ENCODE measurements at regions not wholly inside any gene's neighbourhood (a gene's known extent, or its start where the extent isn't known, plus 50 kb on each side); places are given as distances from the start of the nearest gene placed in this dataset.
"Not testable (repeated sequence)": the region's sequence is repeated elsewhere in the genome, so short reads cannot be mapped to it uniquely, and the experiment has no call there.

DNA sequence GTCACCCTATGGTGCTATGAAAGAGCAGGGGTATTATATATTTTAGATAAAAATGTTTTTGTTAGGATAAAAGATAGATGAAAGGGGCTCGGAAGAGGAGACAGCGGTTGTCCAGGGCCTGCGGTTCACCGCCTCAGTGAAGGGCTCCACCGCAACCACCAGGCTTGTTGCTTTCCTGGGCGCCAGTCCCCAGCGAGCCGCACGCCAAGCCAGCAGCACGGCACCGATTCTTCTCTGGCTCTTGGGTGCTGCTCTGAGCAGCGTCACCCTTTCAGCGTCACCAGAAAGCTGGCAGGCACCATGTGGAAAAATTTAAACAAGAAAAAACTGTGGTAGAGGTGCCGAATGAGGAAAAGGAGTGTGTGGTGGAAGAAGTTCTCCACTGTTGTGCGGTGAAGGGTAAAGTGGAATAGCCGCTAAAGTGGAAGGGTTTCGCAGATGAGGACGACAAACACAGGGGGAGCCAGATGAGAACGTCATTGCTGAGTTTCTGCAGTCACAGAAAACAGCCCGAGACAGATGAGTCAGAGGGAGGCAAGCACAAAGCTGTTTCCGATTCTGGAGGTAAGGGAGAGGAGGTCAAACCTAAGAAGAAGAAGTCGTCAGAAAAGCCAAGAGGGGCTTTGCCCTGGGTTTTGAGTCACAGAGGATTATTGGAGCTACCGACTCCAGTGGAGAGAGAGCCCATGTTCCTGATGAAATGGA, 569.2 kb downstream of the ZBBX start:
- no peak for DNase-seq

DNA sequence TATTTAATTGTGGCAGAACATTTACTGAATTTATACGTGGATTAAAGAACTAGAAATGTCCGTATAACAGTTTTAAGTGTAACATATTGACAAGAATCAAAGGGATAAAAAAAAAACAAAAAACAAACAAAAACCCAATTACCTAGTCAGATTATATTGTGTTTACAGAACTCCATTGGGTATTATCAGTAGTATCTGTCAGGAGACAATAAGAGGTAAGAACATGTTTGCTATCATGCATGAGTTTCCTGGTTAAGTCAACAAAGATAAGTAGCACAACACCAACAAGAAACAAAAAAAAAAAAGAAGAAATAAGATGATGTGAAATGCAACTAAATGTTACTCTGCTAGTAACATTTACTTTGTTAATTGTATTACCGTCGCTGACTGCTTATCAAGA, 570.6 kb downstream of the ZBBX start:
- no peak for DNase-seq

DNA sequence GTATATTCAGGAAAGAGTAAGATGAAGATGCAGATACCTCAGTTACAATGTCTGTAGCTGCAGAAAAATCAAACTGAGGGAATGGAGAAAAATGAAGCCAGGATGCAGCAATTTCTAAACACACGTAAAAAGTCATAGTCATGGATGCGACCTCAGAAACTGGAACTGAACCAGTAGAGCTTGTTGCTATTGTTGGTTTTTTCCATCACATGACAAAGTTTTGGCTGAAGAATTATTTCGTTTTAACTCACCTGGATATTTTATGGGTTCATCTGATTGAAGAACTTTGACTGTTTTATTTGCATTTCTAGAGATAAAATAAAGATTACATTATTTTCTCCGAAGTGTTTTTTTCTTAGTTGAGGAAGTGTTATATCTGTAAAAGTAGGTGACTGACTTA, 591.2 kb downstream of the ZBBX start:
- DNase-seq, result no peak

DNA sequence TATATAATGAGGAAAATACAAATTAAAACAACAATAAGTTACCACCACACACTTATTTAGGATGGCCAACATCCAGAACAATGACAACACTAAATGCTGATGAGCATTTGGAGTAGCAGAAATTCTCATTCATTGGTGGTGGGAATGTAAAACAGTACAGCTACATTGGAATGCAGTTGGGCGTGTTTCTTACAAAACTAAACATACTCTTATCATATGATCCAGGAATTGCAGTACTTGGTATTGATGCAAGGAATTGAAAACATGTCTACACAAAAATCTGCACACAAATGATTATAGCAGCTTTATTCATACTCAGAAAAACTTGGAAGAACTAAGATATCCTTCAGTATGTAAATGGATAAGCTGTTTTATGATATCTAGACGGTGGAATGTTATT, 594.2 kb downstream of the ZBBX start:
- no peak for DNase-seq

DNA sequence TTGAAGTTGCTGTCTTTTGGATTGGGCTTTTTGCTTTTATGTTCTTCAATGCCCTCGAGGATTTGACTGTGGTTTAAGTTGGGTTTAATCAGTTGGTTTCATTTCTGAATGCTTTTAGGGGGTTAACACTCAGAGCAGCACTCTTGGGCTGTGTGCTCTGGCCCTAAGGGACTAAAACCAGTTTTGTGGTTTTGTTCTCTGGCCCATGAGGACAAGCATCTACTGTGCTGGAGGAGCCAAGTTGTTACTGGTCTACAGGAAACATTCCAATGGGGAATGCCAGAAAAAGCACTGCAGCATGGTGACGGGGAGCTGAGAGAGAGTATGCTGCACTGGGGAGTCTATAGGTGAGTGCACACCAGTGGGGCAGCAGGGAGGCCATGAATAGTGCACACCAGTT, 596.9 kb downstream of the ZBBX start:
- no peak for DNase-seq

DNA sequence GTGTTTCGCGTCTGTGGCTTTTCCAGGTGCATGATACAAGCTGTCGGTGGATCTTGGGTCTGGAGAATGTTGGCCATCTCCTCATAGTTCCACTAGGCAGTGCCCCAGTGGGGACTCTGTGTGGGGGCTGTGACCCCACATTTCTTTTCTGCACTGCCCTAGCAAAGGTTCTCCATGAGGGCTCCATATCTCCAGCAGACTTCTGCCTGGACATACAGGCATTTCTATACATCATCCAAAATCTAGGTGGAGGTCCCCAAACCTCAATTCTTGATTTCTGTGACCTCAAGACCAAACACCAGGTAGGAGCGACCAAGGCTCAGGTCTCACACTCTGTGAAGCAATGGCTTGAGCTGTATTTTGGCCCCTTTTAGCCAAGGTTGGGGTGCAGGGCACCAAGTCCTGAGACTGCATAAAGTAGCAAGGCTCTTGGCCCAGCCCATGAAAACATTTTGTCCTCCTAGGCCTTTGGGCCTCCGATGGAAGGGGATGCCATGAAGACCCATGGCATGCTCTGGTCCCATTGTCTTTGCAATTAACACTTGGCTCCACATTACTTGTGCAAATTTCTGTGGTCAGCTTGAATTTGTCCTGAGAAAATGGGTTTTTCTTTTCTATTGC, 615.3 kb downstream of the ZBBX start:
- no peak for DNase-seq

DNA sequence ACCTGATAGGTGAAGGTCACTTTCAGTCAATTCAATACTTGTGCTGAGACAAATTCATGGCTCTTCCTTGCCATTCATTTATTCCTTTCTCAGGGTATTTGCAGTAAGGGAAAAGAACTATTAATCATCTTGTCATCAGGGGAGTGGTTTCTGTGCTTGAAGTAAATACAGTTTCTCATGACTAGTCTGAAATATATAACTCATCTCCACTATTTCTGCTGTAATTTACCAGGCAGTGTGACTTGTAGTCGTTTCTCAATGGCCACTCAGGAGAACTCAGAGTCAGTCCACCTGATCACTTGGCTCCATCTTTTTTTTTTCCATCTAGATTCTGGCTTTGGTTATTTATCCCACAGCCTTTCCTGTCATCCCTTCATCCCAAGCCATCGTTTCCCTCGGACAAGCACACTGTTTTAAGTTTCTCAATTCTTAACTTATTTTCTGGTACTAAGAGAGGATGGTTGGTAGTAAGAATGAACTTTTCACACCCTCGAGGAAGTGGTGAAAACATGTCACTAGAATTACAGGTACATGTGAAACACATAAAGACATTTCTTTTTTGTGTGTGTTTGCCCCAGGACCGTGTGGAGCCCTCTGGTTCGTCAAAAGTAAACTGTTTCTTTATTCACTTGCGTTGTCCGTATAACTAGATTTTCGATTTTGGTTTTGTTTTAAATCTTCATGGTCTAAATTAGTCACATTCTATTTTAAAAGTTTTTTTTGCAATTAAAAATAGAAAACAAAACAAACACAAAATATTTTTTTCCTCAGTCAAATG, 620.2 kb downstream of the ZBBX start:
- DNase-seq, result no peak

DNA sequence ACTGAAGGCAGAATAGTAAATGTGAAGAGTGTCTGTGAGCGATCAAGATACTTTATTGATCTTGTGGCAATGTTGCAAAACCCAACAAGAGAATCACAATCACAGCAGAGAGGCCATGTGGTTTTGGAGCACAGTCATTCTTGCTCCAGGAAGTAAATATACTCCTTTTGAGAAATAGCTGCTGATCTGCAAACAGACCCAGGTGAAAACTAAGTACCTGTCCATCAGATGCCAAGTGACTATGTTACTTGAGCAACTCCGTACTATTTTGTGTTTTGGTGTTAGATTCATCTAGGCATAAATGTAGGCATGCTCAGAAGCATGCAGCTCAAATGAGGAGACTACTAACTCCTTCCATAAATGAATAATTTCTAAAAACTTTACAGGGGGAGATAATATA, 627.9 kb downstream of the ZBBX start:
- no peak for DNase-seq

DNA sequence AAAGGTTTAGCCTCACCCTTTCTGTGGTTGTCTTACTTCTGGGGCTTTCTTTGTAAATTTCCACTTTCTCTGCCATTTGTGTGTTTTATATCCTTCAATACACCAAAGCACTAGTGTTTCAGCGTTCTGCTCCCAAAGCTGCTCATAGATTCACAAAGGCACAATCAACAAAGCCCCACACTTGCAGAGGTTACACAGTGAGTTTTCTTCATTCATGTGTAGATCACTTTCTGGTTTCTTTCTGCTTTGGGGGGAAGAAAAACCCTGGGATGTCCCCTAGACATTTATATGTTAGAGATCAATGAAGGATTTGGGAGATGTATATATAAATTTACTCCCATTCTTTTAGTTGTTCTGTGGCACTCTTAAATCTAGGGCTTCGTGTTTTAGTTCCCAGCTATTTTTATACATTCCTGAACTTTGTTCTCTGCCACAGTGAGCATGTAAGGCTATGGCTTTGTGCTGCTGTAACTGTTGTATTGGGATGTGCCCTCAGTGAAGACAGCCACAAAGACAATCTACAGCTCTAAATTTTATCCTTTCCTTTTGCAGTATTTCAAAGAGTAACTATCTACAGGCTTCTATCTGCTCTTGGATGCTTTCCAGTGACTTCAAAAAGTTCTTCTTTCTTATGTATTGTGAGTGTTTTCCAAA, 636.5 kb downstream of the ZBBX start:
- DNase-seq, result no peak

DNA sequence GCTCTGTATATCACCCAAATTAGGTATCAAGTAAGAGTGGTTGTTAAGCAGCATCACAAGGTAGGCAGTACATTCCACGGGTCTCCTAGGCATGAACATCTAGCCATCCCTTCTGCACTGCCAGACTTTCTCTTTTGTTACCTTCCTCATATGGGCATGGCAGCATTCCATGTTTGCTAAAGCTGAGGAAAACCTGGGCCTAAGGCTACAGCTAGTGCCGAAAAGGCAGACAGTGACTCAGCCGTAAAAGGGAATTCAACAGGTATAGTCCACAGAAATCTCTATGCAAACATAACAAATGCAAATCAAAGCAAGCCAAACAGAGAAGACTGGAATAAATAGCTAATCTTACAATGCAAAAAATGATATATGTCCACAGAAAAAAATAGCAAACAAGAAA, 645.4 kb downstream of the ZBBX start:
- DNase-seq, result no peak

DNA sequence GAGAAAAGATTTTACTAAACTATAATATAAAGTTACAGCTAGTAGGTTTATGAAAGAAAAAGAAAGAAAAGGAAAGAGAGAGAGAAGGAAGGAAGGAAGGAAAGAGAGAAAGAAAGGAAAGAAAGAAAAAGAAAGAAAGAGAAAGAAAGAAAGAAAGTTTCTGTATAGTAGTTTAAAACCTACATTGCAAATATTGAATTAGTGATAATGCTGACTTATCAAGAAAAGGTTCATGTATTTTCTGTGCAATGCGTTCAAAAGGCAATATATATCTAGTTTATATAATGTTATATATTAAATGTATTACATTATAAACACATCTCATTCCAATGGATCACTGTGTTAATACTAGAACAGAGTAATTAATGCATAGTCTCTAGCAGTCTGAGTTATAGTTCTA, 648.4 kb downstream of the ZBBX start:
- no peak for DNase-seq

DNA sequence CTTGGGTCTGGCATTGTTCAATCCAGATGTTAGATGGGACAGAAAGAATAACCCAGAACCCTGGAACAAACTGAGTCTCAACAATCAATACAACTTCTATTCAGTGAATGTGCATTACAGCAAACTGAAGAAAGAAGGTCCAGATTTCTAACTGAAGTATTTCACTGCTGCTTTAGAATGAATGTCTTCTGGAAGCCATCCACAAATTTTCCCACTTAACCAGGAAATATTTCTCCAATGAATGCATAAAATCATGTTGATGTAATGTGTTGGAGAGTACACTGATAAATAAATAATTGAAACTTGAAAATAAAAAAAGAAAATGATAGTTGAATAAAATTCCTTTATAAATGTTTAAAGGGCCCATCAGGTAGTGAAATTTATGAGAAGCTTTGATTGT, 658.6 kb downstream of the ZBBX start:
- no peak for DNase-seq

DNA sequence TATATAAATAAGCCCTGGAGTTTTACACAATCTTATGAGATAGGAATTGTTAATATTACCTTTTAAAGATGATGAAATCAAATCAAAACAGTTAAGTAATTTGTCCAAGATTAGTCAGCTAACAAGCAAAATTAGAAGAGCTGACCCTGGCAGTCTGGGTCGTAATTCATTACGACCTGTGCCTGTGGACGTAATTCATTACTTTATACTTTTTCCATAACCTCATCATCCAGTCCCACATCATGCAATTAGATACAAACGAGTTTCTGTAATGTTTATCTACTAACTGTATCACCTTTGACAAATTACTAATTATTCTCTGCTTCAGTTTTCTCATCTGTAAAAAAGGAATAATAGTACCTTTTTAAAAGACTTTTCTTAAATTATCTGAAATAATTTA, 665.9 kb downstream of the ZBBX start:
- DNase-seq, result no peak

DNA sequence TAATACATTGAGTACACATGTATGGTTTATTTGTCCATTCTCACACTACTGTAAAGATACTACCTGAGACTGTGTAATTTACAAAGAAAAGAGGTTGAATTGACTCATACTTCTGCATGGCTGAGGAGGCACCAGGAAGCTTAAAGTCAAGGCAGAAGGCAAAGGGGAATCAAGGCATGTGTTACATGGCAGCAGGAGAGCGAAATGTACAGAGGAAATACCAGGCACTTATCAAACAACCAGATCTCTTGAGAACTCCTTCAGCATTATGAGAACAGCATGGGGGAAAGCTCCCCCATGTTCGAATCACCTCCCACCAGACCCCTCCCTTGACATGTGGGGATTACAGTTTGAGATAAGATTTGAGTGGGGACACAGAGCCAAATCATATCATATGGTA, 666.3 kb downstream of the ZBBX start:
- DNase-seq, result no peak

DNA sequence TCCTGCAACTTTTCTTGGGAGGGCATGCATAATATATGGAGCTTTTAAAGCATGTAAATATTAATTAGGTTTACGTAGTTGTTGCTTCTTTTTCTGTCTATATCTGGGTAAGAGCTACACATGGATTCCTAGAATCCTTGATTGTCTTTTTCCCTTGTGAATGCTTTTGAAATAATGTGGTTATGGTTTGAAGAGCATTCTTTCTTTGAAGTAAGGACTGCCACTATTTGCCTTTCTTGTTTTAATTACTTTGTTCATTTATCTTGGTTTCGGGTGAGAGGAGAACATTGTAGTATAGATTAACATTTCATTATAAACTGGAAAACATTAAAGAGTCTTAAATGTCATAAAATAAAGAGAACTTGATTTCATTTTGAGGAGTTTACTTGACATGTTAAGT, 674.0 kb downstream of the ZBBX start:
- DNase-seq, result no peak

DNA sequence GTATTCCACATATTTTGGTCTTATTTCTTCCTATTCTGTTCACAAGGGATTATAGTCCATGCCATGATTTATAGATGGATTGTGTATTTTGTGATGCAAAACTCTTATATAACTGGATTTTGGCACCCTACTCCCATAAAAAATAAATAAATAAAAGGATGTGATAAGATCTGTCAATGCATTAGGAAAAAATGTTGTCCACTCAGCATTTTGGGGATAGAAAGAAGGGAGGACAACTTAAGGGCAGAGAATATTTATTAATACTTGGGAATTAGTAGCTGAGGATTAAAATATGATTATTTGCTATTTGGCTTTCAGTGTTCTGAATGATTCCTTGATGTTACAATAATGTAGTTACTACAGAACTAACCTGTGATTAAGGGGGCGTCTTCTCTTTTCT, 682.6 kb downstream of the ZBBX start:
- no peak for DNase-seq

DNA sequence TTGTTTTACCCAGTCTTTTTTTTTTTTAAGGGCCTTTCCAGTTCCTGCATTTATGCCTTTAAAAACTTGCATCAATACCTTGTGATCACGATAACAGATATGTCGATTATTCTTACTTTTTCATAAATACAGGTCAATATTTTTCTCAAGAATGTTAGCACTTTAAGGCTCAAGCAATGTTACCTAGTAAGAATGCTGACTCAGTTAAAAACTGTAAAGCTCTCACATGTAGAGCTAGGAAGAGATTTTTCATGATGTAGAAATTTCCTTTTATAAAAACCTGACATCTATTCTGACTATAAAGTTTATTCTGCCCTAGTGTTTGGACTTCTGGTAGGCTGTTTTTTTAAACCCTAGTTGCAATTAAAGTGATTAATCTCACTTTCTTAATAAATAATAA, 684.0 kb downstream of the ZBBX start:
- no peak for DNase-seq

DNA sequence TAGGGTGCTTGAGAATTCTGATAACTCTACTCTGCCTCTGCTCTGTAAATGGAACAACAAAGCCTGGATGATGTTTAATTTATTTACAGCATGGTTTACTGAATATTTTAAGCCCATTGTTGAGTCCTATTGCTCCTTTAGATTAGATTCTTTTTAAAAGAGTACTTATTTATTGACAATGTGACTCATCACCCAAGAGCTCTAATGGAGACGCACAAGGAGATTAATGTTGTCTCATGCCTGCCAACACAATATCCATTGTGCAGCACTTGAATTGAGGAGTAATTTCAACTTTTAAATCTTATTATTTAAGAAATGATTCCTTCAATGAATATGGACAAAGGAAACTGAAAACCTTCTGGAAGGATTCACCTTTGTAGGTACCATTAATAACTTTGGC, 691.4 kb downstream of the ZBBX start:
- DNase-seq, result no peak

DNA sequence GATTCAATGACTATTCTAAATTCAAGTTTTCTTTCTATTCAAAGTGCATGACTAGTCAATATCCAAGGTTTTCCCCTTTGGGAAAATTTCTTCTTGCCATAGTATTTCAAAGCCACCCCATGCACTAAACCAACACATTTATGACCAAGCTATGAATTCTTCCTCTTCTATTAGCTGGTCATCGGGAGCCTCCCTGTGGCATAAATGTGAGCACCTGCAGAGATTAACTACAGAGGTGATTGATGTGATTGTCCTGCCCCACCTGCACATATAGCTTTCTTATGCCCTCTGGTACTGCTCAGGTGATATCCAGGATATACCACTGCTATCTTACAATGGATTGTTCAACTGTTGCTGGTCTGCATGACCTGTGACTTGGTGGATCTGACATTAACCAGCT, 694.9 kb downstream of the ZBBX start:
- DNase-seq, result no peak

DNA sequence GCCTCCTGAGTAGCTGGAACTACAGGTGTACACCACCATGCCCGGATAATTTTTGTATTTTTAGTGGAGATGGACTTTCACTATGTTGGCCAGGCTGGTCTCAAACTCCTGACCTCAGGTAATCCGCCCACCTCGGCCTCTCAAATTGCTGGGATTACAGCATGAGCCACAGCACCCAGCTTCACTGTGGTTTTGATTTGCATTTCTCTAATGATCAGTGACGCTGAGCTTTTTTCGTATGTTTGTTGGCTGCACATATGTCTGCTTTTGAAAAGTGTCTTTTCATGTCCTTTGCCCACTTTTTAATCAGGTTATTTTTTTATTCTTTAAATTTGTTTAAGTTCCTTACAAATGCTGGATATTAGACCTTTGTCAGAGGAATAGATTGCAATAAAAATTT, 696.0 kb downstream of the ZBBX start:
- not testable (repeated sequence) for DNase-seq

DNA sequence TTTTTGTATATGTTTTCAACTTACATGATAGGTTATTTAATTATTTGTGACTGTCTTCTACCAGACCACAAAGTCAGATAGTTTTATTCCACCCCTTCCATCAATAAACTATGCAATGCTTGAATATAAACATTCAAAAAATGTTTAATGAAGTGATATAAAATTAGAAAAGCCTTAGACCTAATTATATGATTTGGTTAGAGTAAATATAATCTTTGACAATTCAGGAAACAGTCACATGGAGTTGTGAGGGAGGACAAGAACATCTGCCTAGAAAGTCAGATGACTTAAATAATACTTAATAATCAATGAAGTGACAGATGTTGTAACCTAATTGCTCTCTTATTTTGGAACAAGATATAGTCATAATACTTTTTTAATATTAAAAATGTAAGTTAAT, 710.3 kb downstream of the ZBBX start:
- no peak for DNase-seq

DNA sequence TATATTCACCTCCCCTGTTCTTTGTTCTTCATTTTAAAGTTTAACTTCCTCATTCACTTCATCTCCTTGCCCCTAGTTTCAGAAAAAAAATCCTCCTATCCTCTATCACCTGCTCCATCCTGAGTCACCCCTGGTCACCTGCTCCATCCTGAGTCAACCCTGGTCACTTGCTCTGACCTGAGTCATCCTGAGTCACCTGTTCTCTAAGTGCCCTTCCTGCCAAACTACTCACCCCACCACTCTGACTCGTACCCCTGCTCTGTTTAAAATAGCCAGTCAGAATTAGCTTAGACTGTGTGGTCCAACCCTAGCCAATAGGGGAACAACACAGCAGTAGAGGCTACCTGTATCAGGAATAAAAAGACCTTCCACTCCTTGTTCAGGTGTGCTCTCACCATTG, 716.9 kb downstream of the ZBBX start:
- DNase-seq, result no peak

DNA sequence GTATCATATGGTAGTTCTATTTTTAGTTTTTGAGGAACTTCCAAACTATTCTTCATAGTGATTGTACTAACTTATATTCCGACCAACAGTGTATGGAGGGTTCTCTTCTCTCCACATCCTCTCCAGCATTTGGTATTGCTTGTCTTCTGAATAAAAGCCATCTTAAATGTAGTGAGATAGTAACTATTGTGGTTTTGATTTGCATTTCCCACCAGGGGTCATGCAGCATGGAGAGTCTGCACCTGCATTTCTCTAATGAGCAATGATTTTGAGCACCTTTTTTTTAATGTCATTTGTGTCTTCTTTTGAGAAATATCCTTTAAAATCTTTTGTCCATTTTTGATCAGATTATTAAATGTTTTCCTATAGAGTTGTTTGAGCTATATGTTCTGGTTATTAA, 718.5 kb downstream of the ZBBX start:
- DNase-seq, result no peak

DNA sequence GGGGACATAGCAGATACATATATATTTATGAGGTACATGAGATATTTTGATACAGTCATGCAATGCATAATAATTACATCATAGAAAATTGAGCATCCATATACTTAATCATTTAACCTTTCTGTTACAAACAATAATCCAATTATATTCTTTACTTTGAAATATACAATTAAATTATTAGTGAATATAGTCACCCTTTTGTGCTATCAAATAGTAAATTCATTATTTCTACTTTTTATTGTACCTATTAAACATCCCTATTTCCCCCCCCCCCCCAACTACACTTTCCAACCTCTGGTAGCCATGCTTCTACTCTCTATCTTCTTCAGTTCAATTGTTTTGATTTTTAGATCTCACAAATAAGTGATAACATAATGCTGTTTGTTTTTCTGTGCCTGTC, 719.1 kb downstream of the ZBBX start:
- no peak for DNase-seq
